ENCODE measurements at regions not wholly inside any gene's neighbourhood (a gene's known extent, or its start where the extent isn't known, plus 50 kb on each side); places are given as distances from the start of the nearest gene placed in this dataset.

GRCh38 chr7:136275794-136276193 lies 298.6 kb upstream of the MTPN start:
- TF ChIP-seq CTCF (IDR thresholded peaks at IDR 0.05) (no peak), POLR2A (IDR thresholded peaks at IDR 0.05) (no peak)
